OCI-LY3 (cell line): ENCODE measurements at regions not wholly inside any gene's neighbourhood (a gene's known extent, or its start where the extent isn't known, plus 50 kb on each side); places are given as distances from the start of the nearest gene placed in this dataset.

Source experiments
- CTCF ChIP-seq: fragments of 200-600, 300-600 bp; sonication (generic); IDR thresholded peaks from 2 replicates; pipeline ENCODE4 v1.5.1; 2014; ENCODE audit warnings: antibody characterized with exemption, low read length, low read depth
- EZH2phosphoT487 ChIP-seq: fragments of 200-600 bp; shearing (Covaris generic); IDR thresholded peaks from 2 replicates; pipeline ENCODE4 v1.6.1; 2018; ENCODE audit warnings: antibody characterized with exemption, mixed run types, low read depth

DNA sequence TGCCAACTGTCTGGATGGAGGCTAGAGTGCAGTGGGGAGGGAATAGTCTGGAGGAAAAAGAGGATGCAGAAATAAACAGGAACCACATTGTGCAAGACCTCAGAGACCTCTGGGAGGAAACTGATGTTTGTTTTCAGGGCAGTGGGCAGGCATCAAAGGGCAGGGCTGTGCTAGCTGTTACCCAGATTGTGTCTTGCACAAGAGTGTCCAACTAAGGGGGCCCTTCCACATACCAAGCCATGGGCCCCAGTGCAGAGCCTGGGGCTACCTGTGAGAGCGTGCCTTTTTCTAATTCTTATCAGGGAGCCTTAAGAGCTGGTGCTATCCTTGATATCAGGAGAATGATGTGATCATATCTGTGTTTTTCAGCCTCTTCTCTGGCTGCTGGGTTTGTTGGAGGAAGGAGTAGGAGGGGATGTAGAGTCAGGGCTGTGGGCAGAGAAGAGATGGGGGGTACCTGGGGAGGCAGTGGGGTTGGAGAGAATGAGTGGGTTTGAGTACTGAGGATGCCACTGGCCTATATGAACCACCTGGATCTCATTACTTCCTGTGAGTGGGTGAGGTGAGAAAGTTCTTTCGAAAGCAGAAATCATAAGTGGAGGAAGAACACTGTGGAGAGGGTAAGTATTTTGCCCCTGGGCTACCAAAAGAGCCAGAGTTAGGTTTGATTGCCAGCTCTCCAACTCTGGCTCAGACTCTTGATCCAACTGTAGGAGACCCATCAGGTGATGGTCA, 259.2 kb upstream of the CRY1 start:
- TF ChIP-seq CTCF (no peak), EZH2phosphoT487 (no peak)
